Smooth muscle cell (in vitro differentiated cells): ENCODE measurements at regions not wholly inside any gene's neighbourhood (a gene's known extent, or its start where the extent isn't known, plus 50 kb on each side); places are given as distances from the start of the nearest gene placed in this dataset.

Experiments used
- DNase-seq: peaks from one replicate; lab custom pipeline; 2025; ENCODE audit not compliant: unreplicated experiment; lab: John Stamatoyannopoulos, UW
- H2AFZ ChIP-seq: fragments of 200-600 bp; sonication (generic); 2 replicates; pipeline ENCODE4 v1.6.0; 2016; ENCODE audit warnings: antibody characterized with exemption, low read depth, mild to moderate bottlenecking
- H3F3A ChIP-seq: fragments of 200-600 bp; sonication (generic); 2 replicates; pipeline ENCODE4 v1.6.0; 2017; ENCODE audit warnings: antibody characterized with exemption, low read depth
- H3K27ac ChIP-seq: fragments of 200-600 bp; sonication (generic); 2 replicates; pipeline ENCODE4 v1.5.1; 2016; ENCODE audit warnings: low read depth, mild to moderate bottlenecking
- H3K27me3 ChIP-seq: fragments of 200-600 bp; sonication (generic); 2 replicates; pipeline ENCODE4 v1.6.1; 2016; ENCODE audit warnings: low read depth, mild to moderate bottlenecking
- H3K36me3 ChIP-seq: fragments of 200-600 bp; sonication (generic); 2 replicates; pipeline ENCODE4 v1.5.1; 2016; ENCODE audit warnings: low read depth
- H3K4me1 ChIP-seq: fragments of 200-600 bp; sonication (generic); 2 replicates; pipeline ENCODE4 v1.5.1; 2016; ENCODE audit warnings: low read depth
- H3K4me2 ChIP-seq: fragments of 200-600 bp; sonication (generic); 2 replicates; pipeline ENCODE4 v1.6.0; 2016; ENCODE audit warnings: mild to moderate bottlenecking
- H3K4me3 ChIP-seq: fragments of 200-600 bp; sonication (generic); 2 replicates; pipeline ENCODE4 v1.5.1; 2016; ENCODE audit warnings: mild to moderate bottlenecking
- H3K79me2 ChIP-seq: fragments of 200-600 bp; sonication (generic); 2 replicates; pipeline ENCODE4 v1.6.0; 2016; ENCODE audit warnings: low read depth, mild to moderate bottlenecking
- H3K9ac ChIP-seq: fragments of 200-600 bp; sonication (generic); 2 replicates; pipeline ENCODE4 v1.6.0; 2016; ENCODE audit warnings: low read depth
- H3K9me3 ChIP-seq: fragments of 200-600 bp; sonication (generic); replicated peaks from 2 replicates; pipeline ENCODE4 v1.5.1; 2016; ENCODE audit warnings: low read depth
- H4K20me1 ChIP-seq: fragments of 200-600 bp; sonication (generic); 2 replicates; pipeline ENCODE4 v1.6.0; 2016; ENCODE audit warnings: low read depth
- CTCF ChIP-seq: fragments of 200-600 bp; sonication (generic); IDR thresholded peaks from 2 replicates; pipeline ENCODE4 v1.5.1; 2017; ENCODE audit warnings: borderline replicate concordance, mild to moderate bottlenecking, antibody characterized with exemption; ENCODE audit not compliant: insufficient read depth, poor library complexity, severe bottlenecking
- WGBS: methylation state at CpG from one replicate; pipeline ENCODE4 v1.1.7; 2016; ENCODE audit warnings: low lambda C conversion rate; 5-methylcytosine and 5-hydroxymethylcytosine counted together

DNA sequence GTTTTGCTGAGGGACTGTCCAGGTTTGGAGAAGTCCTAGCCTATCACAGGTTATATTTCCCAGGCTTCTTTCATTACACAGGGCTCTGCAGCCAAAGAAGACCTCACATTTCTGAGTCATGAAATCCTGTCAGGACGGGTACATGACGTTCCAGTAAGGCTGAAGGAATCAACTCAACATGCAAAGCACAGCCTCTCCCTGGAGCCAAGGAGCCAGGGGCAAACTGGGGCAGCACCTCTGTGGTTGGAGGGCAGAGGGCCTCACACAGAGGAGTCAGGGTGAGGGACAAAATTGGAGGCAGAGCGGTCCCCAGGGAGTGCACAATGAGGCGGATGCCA, 116.3 kb upstream of the GDF10 start:
- 88% methylated on average over 4 of the region's 4 CpGs for WGBS
- no peaks in the 10 kb centered on the region for H3F3A ChIP-seq
- no peak for TF ChIP-seq CTCF
- H3K36me3 ChIP-seq = no peaks in the 10 kb centered on the region
- H3K27ac ChIP-seq = no peak overlapping the region
- H3K9me3 ChIP-seq = no peaks in the 10 kb centered on the region
- no peaks in the 10 kb centered on the region for H3K27me3 ChIP-seq
- no peak overlapping the region for H3K4me3 ChIP-seq
- no peak overlapping the region for H3K9ac ChIP-seq
- DNase-seq = no peak
- H3K79me2 ChIP-seq = no peaks in the 10 kb centered on the region
- H4K20me1 ChIP-seq = no peaks in the 10 kb centered on the region
- H3K4me2 ChIP-seq = no peak overlapping the region
- H3K4me1 ChIP-seq = no peaks in the 10 kb centered on the region
- no peak overlapping the region for H2AFZ ChIP-seq

DNA sequence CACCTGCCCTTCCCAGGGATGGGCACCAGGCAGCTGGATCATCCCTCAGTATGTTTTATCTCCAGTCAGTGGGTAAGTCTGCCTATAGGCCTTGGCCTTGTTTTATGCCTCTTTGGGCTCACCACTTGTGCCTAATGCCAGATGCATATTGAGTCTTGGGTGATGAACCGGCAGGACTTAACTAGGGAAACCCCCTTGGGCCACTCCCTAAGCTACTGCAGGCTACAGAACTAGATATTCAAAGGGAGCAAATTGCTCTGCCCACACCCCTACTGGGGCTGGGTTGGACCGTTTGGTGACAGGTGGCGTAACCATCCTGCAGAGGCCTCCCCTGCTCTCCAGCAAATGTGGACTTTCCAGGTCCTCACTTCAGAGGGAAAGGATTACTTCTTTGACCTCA, 115.7 kb upstream of the GDF10 start:
- H3F3A ChIP-seq = no peaks in the 10 kb centered on the region
- no peak overlapping the region for H3K9ac ChIP-seq
- TF ChIP-seq CTCF = no peak
- H3K9me3 ChIP-seq = no peaks in the 10 kb centered on the region
- no peaks in the 10 kb centered on the region for H3K27me3 ChIP-seq
- DNase-seq = no peak
- no peak overlapping the region for H2AFZ ChIP-seq
- no peak overlapping the region for H3K27ac ChIP-seq
- no peak overlapping the region for H3K4me3 ChIP-seq
- no peak overlapping the region for H3K4me2 ChIP-seq
- no peaks in the 10 kb centered on the region for H3K36me3 ChIP-seq
- WGBS = 91% methylated on average over 3 of the region's 3 CpGs
- H3K4me1 ChIP-seq = no peaks in the 10 kb centered on the region
- no peaks in the 10 kb centered on the region for H4K20me1 ChIP-seq
- no peaks in the 10 kb centered on the region for H3K79me2 ChIP-seq

DNA sequence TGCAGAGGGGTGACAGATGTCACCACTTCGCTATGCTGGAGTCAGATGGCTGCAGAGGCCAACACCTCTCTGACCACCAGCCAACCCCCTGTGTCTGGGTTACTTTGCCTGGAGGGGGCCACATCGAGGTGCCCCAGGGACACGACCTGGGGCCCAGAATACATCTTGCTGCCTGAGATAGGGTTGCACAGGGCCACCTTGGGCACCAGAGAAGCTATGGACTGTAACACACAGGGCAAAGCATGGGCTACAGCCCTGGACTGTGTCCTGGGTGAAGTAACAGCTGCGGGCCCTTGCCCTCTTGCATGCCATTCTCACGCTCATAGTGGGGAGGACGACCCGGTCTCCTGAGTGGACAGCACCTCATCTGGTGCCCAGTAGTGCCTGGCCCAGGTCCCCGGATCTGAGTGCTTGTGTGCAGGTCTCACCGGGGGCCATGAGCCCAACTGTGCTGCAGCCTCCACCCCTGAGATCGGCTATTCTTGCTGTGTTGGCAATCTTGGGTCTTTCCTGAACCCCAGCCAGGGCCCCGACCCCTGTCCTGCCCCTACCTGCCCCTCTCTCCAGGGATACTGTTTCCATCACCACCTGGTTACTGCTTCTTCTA, 115.2 kb upstream of the GDF10 start:
- no peaks in the 10 kb centered on the region for H3K27me3 ChIP-seq
- 92% methylated on average over 10 of the region's 11 CpGs for WGBS
- H3K79me2 ChIP-seq = no peaks in the 10 kb centered on the region
- no peak overlapping the region for H3K4me3 ChIP-seq
- no peaks in the 10 kb centered on the region for H4K20me1 ChIP-seq
- no peaks in the 10 kb centered on the region for H3F3A ChIP-seq
- no peak overlapping the region for H3K4me2 ChIP-seq
- no peaks in the 10 kb centered on the region for H3K36me3 ChIP-seq
- no peaks in the 10 kb centered on the region for H3K9me3 ChIP-seq
- H3K9ac ChIP-seq = no peak overlapping the region
- no peaks in the 10 kb centered on the region for H3K4me1 ChIP-seq
- TF ChIP-seq CTCF = no peak
- no peak overlapping the region for H3K27ac ChIP-seq
- no peak for DNase-seq
- no peak overlapping the region for H2AFZ ChIP-seq

GRCh38 chr10:47186941-47187340, 113.1 kb upstream of the GDF10 start:
- Histone ChIP-seq H3K9ac (no peak overlapping the region), H3K27me3 (no peaks in the 10 kb centered on the region), H3K27ac (no peak overlapping the region), H2AFZ (no peak overlapping the region), H3K79me2 (no peaks in the 10 kb centered on the region), H3K9me3 (no peaks in the 10 kb centered on the region), H3K36me3 (no peaks in the 10 kb centered on the region), H3F3A (no peaks in the 10 kb centered on the region), H3K4me1 (no peaks in the 10 kb centered on the region), H3K4me3 (no peak overlapping the region), H3K4me2 (no peak overlapping the region), H4K20me1 (no peaks in the 10 kb centered on the region)
- DNase-seq = no peak
- WGBS = 91% methylated on average over 7 of the region's 7 CpGs
- TF ChIP-seq CTCF = no peak
